NB4 (cell line): ENCODE measurements at regions not wholly inside any gene's neighbourhood (a gene's known extent, or its start where the extent isn't known, plus 50 kb on each side); places are given as distances from the start of the nearest gene placed in this dataset.

Experiments used
- CTCF ChIP-seq: IDR thresholded peaks from one replicate; pipeline ENCODE4 v1.5.1; 2012; ENCODE audit warnings: low read depth, low read length
- POLR2A ChIP-seq: IDR thresholded peaks from 2 replicates; pipeline ENCODE4 v1.6.1; 2011; ENCODE audit warnings: mild to moderate bottlenecking; ENCODE audit not compliant: insufficient read length; ENCODE audit errors: extremely low read depth

- TF ChIP-seq CTCF: no peak
- TF ChIP-seq POLR2A: no peak
These were observed 277.4 kb upstream of the LYZL1 start for GRCh38 chr10:29011516-29011915.
